GM19438 (cell line): ENCODE measurements at regions not wholly inside any gene's neighbourhood (a gene's known extent, or its start where the extent isn't known, plus 50 kb on each side); places are given as distances from the start of the nearest gene placed in this dataset.

Experiments used
- ATAC-seq: cut with Tn5 transposase; IDR thresholded peaks from one replicate; pipeline ENCODE4 v1.9.1; 2021; ENCODE audit warnings: low read depth; ENCODE audit not compliant: unreplicated experiment

- no peak for ATAC-seq
Observed at GRCh38 chr2:37780387-37780676, 108.9 kb upstream of the CDC42EP3 start.

GRCh38 chr2:37781028-37781427 is 109.6 kb upstream of the CDC42EP3 start:
- ATAC-seq: no peak

- ATAC-seq: no peak
Observed at GRCh38 chr2:37782155-37782673, 110.8 kb upstream of the CDC42EP3 start.

GRCh38 chr2:37782721-37783371 is 111.4 kb upstream of the CDC42EP3 start:
- no peak for ATAC-seq

- no peak for ATAC-seq
Observed at GRCh38 chr2:37783545-37783944, 112.1 kb upstream of the CDC42EP3 start.

GRCh38 chr2:37784071-37784758 is 112.8 kb upstream of the CDC42EP3 start:
- no peak for ATAC-seq

- ATAC-seq: no peak
Observed at GRCh38 chr2:37784759-37785149, 113.3 kb upstream of the CDC42EP3 start.

GRCh38 chr2:37786191-37786698 is 114.8 kb upstream of the CDC42EP3 start:
- no peak for ATAC-seq

GRCh38 chr2:37786854-37787253 is 115.4 kb upstream of the CDC42EP3 start:
- ATAC-seq: no peak

GRCh38 chr2:37788602-37789209 is 117.3 kb upstream of the CDC42EP3 start:
- no peak for ATAC-seq

GRCh38 chr2:37790019-37790418 is 118.6 kb upstream of the CDC42EP3 start:
- ATAC-seq: no peak

- no peak for ATAC-seq
Observed at GRCh38 chr2:37790462-37790861, 119.0 kb upstream of the CDC42EP3 start.

- ATAC-seq: no peak
Observed at GRCh38 chr2:37792366-37792765, 120.9 kb upstream of the CDC42EP3 start.

- no peak for ATAC-seq
Observed at GRCh38 chr2:37793004-37793403, 121.6 kb upstream of the CDC42EP3 start.

- ATAC-seq: no peak
Observed at GRCh38 chr2:37794717-37795116, 123.3 kb upstream of the CDC42EP3 start.

GRCh38 chr2:37795456-37795855 is 124.0 kb upstream of the CDC42EP3 start:
- no peak for ATAC-seq

GRCh38 chr2:37795938-37796337 is 124.5 kb upstream of the CDC42EP3 start:
- no peak for ATAC-seq

GRCh38 chr2:37796481-37796880 is 125.0 kb upstream of the CDC42EP3 start:
- ATAC-seq: no peak

GRCh38 chr2:37797081-37797480 is 125.6 kb upstream of the CDC42EP3 start:
- no peak for ATAC-seq

GRCh38 chr2:37798315-37799005 is 126.6 kb upstream of the RMDN2 start:
- ATAC-seq: no peak

GRCh38 chr2:37800176-37800858 is 124.8 kb upstream of the RMDN2 start:
- no peak for ATAC-seq
